Upper lobe of right lung (tissue), 1 donor: ENCODE measurements at regions not wholly inside any gene's neighbourhood (a gene's known extent, or its start where the extent isn't known, plus 50 kb on each side); places are given as distances from the start of the nearest gene placed in this dataset.

Experiments used
- ATAC-seq: fragments of 200-7000 bp; cut with Tn5 transposase; one replicate; pipeline ENCODE4 v1.9.1; 2020; ENCODE audit warnings: mild to moderate bottlenecking, moderate library complexity
- DNase-seq: peaks from one replicate; pipeline ENCODE4 v3.0.0-alpha.2; 2020
- H3K27ac ChIP-seq: fragments of 200-600 bp; one replicate; pipeline ENCODE4 v1.8.0; 2022
- H3K27me3 ChIP-seq: fragments of 200-600 bp; one replicate; pipeline ENCODE4 v1.8.0; 2022; ENCODE audit warnings: mild to moderate bottlenecking
- H3K36me3 ChIP-seq: fragments of 200-600 bp; one replicate; pipeline ENCODE4 v1.8.0; 2022
- H3K4me1 ChIP-seq: fragments of 200-600 bp; one replicate; pipeline ENCODE4 v1.8.0; 2022
- H3K4me3 ChIP-seq: fragments of 200-600 bp; one replicate; pipeline ENCODE4 v1.8.0; 2022; ENCODE audit warnings: mild to moderate bottlenecking
- H3K9me3 ChIP-seq: fragments of 200-600 bp; one replicate; pipeline ENCODE4 v1.8.0; 2022
- CTCF ChIP-seq: fragments of 200-600 bp; IDR thresholded peaks from one replicate; pipeline ENCODE4 v1.8.0; 2022; ENCODE audit warnings: antibody characterized with exemption
- intact Hi-C: fragments of 100-400 bp; cut with DNase I; formaldehyde crosslinking; loops from one replicate; pipeline ENCODE4 v1.11.0; 2022
- donor health status: DM: no; HTN: yes; CAD: no; lungs with severe emphysema.

- no peak for TF ChIP-seq CTCF
- DNase-seq, result no peak
- Histone ChIP-seq H3K9me3 (no peaks in the 10 kb centered on the region), H3K27ac (no peak overlapping the region), H3K27me3 (no peaks in the 10 kb centered on the region), H3K4me1 (no peaks in the 10 kb centered on the region), H3K4me3 (no peak overlapping the region), H3K36me3 (no peaks in the 10 kb centered on the region)
- ATAC-seq, result no peak
- intact Hi-C loops, result no loop called here
Measured at GRCh38 chr6:12479881-12480280, 189.7 kb downstream of the EDN1 start.

DNA sequence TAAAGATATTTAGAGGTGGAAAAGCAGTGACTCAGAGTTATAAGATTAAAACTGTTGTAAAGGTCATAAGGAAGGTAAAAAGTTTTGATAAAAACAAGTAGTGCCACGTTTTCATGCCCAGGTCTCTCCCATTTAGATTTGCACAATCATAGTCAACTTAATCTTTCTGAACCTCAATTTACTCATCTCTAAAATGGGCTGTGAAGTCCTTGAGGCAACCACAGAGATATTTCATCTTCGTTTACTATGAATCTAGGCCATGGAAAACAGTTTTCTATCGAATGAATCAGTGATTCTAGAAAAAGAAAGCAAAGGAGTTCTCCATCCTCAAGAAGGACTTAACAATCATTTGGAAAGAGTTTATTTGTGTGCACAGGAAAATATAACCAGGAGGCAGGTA is 190.2 kb downstream of the EDN1 start:
- ATAC-seq (no peak), DNase-seq (no peak)
- no peak overlapping the region for H3K4me3 ChIP-seq
- intact Hi-C loops, result no loop called here
- no peaks in the 10 kb centered on the region for H3K36me3 ChIP-seq
- no peaks in the 10 kb centered on the region for H3K9me3 ChIP-seq
- H3K4me1 ChIP-seq, result no peaks in the 10 kb centered on the region
- no peak overlapping the region for H3K27ac ChIP-seq
- no peak for TF ChIP-seq CTCF
- H3K27me3 ChIP-seq, result no peaks in the 10 kb centered on the region

DNA sequence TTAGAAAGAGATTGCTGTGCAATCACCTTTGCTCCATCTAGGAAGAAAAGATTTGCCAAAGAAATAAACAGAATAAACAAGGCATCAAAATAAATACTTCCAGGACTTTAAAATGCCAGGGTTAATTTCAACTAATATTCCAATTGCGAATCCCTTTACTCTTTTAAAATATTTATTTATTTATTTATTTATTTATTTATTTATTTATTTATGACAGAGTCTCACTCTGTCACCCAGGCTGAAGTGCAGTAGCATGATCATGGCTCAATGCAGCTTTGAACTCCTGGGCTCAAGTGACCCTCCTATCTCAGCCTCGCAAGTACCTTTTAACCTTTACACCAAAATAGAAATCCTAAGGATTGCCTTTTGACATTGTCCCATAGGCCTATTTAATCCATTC is 191.1 kb downstream of the EDN1 start:
- no peak for DNase-seq
- no peak overlapping the region for H3K4me3 ChIP-seq
- no peak for ATAC-seq
- intact Hi-C loops, result no loop called here
- H3K4me1 ChIP-seq, result no peaks in the 10 kb centered on the region
- no peak for TF ChIP-seq CTCF
- no peak overlapping the region for H3K27ac ChIP-seq
- H3K36me3 ChIP-seq, result no peaks in the 10 kb centered on the region
- no peaks in the 10 kb centered on the region for H3K9me3 ChIP-seq
- no peaks in the 10 kb centered on the region for H3K27me3 ChIP-seq

DNA sequence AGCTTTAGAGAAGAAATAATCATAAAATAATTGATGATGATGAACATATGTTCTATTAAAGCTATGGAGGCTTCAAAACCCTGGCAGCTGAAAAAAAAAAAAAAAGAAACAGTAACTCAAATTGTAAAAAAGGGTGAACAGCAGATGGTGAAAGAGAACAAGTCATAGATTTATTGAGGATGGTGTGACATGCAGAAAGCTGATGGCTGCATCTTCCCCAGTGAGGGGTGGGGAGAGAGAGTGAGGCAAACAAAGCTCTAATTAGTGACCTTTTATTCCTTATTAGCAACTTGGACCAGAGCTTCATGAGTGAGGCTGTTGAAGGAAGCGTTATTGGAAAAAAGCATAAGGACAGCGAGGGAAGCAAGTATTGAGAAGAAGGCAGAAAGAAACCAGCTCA is 191.7 kb downstream of the EDN1 start:
- no peak for TF ChIP-seq CTCF
- ATAC-seq (no peak), DNase-seq (no peak)
- Histone ChIP-seq H3K9me3 (no peaks in the 10 kb centered on the region), H3K27ac (no peak overlapping the region), H3K27me3 (no peaks in the 10 kb centered on the region), H3K4me1 (no peaks in the 10 kb centered on the region), H3K4me3 (no peak overlapping the region), H3K36me3 (no peaks in the 10 kb centered on the region)
- intact Hi-C loops, result no loop called here

DNA sequence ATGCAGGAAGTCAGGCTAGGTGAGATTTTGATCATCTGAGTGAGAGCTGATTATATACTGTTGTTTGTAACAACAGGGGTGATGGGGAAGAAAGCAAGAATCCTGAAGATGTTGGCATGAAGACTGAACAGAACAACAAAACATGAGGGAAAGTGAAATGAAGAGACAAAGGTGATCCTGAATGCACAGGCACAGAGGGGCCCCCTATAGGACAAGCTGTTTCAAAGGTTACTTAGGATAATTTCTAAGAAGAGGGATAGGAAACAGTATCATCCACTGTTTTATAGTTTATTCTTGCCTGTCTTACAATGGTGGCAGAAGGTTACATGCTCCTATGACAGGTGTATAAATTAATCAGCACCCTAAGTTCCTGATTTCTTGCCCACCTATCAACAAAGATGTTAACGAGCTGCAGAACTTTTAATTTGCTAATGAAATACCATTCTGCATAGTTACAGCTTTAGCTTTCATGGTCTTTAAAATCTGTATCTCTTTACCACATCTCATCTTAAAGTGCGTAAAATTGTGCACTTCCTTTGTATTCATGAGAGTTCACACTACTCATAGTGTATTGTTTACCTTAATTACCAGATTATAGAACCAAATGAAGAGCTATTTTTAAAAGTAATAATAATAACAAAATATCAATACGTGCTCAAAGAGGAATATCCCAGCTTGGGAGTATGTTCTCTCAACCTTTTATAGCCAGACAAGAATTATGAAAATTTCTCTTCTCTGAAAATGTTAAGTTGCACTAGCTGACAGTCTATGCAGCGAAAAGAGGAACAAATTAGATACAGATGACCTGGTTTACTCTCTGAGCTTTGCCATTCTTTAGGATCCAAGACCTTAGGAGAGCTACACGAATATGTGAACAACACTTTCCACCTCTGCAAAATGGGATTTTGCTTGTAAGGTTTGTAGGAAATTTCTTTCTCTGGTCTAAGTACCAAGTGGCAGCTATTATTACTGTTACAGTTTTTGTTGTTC is 192.5 kb downstream of the EDN1 start:
- Histone ChIP-seq H3K27me3 (no peaks in the 10 kb centered on the region), H3K4me1 (no peaks in the 10 kb centered on the region), H3K36me3 (no peaks in the 10 kb centered on the region), H3K27ac (no peak overlapping the region), H3K4me3 (no peak overlapping the region), H3K9me3 (no peaks in the 10 kb centered on the region)
- no peak for TF ChIP-seq CTCF
- ATAC-seq, result no peak
- DNase-seq, result no peak
- intact Hi-C loops, result no loop called here
